GM21737 (cell line): ENCODE measurements at regions not wholly inside any gene's neighbourhood (a gene's known extent, or its start where the extent isn't known, plus 50 kb on each side); places are given as distances from the start of the nearest gene placed in this dataset.

Source experiments
- ATAC-seq: cut with Tn5 transposase; IDR thresholded peaks from one replicate; pipeline ENCODE4 v1.9.1; 2021; ENCODE audit warnings: mild to moderate bottlenecking, moderate library complexity; ENCODE audit not compliant: unreplicated experiment

DNA sequence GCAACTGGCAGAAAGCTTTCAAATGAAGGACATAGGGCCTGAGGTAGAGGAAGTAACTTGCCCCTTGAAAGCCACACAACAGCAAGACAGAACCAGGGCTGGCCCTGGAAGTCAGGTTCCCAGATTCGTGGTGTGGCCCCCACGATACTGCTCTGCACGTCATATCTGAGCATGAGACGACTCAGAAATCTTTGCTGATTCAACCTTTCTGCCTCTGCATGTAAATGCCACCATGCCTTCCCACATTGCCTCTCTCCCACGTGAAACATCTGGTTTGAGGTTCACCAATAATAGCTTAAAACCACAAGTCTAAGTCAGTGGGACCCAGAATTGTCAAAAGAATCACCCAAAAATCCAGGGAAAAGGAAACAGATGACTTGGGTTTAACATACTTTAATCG lies 214.0 kb upstream of the TRIB2 start:
- ATAC-seq = no peak

DNA sequence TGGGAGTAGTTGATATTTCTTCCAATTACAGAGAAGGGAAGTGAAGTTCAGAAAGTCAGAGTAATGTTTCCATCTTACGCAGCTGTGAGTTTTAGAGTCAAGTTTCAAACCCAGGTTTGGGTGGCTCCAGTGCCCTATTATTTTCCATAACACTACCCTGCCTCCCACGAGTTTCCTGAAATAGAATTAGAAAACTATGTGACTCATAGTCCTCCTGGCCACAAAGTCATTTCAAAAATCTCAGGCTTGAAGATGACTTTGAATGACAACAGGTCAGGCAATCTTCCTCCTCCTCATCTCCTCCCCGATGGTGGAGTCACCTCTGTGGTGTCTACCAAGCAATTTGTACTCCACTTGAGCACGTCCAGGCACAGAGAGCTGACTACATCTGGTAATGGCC lies 212.3 kb upstream of the TRIB2 start:
- no peak for ATAC-seq

DNA sequence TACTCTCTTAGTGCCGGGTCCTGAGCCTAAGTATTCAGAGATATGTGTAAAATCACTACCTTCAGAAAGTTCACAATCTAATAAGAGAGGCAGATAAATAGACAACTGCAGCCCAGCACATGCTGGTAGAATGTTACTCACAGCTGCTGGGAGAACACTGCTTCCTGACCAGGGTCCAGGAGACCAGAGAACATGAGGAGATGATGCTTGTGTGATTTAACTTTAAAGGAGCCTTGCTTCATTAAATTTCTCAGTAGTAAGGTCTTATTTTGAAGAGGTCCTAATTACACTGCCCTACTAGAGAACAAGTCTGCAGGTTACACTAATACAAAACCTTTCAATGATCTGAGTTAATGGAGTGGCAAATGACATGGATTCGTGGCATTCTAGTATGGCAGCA lies 209.9 kb upstream of the TRIB2 start:
- ATAC-seq = no peak

DNA sequence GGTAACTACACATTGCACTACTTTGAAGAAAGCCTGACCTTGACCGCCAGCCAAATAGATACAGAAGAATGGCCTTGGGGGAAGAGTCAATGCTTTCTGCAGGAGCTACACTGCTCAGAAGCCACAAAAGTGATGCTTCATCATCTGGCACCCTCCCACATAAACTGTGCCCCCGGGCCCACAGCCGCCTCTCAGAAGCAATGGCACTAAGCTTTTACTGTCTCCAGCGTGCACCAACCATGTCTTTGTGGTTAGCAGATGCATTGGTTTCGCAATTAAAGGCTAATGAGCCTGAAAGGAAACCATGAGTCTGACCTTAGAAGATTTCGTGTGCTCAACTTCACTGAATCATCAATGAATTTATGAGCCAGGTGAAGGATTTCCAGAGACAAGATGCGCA lies 209.4 kb upstream of the TRIB2 start:
- ATAC-seq = peak; percentile 79

DNA sequence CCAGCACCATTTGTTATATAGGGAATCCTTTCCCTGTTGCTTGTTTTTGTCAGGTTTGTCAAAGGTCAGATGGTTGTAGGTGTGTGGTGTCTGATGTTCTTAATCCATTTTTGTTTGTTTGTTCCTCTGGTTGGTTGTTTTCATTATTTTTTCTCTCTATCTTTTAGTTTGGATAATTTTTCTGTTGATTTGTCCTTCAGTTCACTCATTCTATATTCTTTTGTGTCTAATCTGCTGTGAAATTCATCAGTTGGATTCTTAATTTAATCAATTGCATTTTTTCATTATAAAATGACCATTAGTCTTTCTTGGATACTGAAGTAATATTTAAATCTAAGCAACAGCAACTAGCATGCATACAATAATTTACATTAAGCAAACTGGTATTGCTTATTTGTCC lies 206.7 kb upstream of the TRIB2 start:
- no peak for ATAC-seq

DNA sequence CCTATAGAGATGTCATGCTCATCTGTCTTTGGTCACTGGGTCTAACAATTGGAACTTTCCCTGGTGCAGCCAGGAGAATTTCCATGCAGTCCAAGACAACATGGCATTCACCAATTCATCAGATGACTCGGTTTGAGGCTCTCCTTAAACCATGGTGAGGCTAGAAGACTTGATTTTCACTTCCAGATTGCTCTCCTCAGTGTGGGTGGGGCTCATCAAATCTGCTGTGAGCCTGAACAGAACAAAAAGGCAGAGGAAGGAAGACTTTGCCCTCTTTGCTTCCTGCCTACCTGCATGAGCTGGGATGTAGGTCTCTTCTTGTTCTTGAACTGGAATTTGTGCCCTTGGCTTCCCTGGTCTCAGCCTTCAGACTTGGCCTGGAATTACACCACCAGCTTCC lies 203.4 kb upstream of the TRIB2 start:
- no peak for ATAC-seq

DNA sequence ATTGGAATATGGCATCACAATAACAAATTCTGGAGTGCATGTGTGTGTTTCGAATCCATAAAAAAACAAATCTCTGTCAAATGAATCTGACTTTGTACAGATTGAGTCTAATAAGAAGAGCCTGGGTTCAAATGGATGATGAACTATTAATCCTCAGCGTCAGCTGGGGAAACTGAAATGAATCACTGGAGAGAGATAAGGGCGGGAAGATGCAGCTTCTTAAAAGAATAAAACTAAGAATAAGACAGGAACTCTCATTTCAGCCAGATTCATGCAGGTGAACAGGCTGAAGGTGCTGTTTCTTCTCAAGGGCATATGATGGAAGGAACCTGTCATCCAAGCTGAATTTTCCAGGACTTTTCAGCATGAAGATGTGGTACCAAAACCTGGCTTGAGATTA lies 202.6 kb upstream of the TRIB2 start:
- no peak for ATAC-seq

DNA sequence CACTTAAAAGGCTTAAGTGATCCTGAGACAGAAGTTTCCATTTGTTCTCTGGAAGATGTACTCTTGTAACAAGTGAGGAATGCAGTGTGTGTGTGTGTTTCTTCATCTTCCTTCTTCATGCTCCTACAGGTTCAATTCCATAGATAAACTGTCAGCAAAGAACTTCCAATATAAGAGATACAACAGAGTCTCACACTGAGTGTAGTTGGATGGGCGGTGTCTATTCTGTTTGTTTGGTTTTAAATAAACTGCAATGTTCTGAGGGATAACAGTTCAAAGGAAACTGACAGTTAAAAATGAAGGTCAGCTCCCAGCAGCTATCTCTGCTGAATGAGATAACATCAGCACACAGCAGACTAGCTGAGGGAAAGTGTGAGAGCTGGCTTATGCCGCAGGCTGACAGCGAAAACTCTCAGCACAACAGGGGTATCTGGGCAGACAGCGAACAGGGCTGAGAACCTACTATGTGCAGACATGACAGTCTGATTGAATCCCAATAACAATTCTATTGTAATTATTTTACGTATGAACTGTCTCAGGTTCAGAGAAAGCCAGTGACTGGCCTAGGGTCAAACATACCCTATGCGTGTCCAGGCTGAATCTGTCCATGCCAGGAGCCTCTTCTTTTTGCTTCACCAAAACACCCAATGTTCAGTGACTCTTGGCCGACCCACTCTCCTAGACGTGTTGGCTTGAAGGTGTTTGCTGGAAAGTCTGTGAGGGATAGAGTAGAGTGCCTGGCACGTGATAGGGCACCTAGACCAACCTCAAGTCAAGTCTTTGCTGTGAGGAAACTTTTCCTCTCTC lies 201.9 kb upstream of the TRIB2 start:
- ATAC-seq = no peak

DNA sequence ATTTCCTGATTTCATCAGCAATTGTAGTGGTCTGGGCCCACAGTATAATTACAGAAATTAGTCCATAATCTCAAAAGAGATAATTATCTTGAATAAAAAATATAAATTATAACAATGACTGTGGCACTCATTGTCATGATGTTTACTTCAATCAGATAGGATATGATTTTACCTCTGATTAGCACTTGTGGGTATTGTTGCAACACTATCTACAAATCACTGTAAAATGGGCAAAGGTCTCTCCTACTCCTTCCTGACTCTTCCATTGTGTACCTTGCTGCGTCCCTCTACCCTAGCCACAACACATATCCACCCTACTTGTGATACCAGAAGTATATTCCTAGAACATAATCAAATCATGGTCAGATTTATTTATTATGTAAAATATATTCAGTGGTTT lies 200.9 kb upstream of the TRIB2 start:
- no peak for ATAC-seq

DNA sequence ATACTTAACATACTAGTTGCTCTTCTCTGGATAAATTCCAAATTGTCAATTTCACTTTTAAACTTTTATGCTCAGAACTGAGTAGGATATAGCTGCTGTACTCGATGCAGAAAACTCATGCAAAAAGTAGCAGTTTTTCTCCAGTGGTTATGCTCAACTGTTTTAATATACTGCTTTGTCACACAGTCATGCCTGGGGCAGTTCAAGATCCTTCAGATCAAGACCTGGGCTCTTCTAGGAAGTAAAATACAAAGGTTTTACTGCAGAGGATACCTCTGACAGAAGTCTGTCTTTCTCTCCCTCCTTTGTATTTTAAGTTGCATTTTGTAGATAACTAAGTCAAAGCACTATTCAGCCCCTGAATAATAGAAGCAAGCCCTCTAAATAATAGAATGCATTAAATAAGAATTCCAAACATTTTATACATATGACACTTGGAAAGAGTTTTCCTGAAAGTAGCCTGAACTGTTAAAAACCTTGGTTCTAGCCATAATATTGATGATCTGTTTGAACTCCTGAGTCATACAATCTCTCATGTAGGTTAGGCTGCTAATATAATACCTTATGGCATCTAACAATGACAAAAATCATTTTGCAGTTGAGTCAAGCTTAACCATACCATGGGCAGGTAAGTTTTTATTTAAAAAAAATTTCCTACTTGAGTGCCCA lies 183.3 kb upstream of the TRIB2 start:
- ATAC-seq = no peak

DNA sequence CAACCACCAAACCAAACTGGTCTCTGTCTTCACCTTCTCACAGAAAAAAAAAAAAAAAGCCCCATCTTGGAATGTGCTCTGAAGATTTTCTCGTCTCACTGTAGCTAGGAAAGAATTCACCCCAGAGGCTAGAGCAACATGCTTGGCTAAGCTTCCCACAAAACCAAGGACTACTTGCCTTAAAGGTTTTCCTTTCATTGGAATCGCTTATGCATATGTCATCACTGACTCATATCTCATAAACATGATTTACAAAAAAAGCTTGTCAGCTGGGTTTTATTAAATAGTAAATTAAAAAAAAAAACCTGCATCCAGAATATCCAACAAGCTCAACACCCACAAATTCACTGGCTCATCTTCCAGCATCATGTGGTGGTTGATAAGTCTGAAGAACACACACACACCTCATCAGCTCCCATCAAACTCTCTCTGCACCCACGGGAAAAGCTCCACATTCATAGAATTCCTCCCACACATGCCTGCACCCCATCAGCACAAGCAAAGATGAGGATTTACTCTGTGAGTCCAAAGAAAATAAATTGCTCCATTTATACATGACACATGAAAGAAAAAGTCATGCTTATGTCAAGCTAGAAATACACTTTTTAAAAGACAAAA lies 182.0 kb upstream of the TRIB2 start:
- no peak for ATAC-seq

DNA sequence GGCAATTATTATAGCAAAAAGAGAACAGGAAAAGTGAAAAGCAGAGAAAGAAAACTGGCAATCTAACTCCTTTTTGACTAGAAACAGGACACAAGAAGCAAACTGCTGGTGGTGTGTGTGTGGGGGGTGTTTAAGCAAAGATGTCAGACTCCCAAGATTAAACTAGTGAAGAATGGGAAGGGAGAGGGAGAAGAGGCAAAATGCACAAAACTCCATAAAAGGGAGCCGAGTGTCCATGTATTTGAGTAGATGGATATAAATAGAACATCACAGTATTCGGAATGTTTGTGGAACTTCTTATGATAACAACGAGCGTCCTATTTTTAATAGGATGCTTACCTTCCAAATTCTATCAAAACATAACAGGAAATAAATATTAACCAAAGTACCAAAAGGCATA lies 179.8 kb upstream of the TRIB2 start:
- ATAC-seq = no peak

DNA sequence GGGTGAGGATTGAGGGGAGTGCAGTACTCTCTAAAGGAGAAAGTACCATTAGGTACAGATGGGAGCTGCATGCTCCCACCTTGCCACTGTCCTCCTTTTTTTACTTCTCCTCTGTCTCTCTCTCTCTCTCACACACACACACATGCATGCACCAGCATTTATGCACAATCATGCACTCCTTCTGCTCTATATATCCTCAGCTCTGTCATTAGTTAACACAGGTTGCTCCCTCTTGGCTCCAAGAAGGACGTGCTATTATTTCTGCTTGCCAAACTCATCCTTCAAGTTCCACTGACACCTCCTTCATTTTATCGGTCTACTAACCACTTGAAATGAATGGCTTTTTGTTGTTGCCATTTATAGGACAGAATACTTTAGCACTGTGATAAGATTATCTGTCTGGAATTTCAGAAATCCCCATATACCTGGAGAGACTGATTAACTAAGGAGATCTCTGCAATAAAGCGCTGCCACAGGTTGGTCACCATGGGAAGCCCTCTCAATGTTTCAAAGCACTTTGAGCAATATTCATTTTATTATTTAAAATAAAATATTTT lies 178.5 kb upstream of the TRIB2 start:
- no peak for ATAC-seq

DNA sequence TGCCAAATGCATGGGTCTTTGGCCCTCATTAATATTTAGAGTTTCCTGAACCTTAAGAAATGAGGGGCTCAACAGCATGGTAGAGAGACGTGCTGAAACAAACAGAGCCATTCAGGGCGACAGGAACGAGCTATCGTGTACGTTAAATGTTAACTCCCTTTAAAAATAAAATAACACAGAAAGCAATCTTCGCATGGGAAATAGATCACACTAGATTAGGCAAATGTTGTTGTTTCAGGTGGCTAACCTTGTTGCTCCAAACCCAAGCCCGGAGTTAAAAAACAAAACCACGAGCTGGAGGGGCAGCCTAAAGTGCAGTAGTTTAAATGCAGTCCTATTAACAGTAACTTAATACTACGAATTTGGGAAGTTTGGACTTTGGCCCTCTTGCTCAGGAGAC lies 177.4 kb upstream of the TRIB2 start:
- no peak for ATAC-seq

DNA sequence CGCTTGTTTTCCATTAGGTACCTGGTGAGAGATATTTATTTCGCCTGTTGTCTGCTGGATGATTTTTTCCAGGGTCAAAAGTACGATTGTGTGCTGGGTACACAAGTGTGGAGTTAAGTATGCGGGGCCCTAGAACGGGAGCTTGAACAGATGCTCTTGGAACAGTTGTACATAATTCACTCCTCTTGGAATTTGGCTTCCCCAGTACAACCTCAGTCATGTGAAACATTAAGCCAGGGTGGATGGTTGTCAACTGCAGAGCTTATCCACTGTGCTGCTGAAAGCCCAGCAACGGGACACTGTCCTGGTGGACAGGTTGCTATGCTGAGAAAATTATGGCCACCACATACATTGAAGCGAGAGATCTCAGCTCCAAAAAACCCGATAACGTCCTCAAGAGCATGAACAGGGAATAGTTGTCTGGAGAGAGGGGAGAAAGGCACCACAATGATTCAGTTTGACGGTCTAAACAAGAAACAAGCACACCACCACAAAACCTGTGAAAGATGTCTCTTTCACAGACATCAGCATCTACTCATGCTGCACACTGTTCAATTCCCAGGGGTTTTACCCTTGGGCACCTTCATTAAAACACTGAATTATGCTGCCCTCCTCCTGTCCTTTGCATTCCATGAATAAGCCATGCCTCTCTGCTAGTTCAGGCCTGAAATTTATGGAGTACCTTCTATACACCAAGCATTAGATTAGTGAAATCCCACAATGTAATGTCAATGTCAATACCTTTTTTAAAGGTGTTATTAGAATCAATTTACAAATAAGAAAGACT lies 176.8 kb upstream of the TRIB2 start:
- ATAC-seq = no peak

DNA sequence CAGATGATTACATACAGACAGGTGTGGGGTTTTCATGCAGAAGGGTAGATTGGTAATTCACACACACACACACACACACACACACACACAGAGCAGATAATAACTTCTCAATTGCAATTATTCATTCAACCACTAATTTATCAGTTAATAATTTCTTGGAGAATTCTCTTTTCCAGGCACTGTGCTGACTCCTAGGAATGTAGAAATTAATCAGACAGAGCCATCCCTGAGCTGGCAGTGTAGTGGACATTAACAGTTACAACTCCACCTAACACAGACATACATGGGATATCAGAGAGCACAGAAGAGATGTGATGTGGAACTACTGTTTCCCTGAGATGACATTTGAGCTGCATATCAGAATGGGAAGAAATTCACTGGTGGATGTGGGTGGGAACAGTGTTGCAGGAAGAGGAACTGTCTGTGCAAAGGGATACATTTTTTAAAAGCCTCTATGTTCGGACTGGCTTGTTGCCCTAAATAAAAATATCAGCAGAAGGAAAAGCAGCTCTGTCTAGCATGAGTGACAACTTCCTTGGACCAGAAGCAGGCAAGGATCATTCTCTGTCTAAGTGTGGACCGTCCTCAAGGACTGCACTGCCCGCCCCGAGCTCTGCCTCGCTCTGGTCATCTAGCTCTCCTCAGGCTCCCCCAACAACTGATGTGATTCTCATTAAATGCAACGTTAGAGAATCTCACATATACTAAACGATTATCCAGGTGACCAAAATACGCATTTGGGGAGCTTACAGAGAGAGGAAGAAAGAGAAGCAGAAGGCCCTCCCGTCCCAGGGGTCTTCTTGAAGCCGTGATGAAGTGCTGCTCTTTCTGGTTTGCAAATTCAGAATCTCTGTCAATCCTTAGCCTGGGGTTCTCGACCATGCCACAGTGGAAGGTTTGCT lies 173.4 kb upstream of the TRIB2 start:
- ATAC-seq = peak; percentile 28

DNA sequence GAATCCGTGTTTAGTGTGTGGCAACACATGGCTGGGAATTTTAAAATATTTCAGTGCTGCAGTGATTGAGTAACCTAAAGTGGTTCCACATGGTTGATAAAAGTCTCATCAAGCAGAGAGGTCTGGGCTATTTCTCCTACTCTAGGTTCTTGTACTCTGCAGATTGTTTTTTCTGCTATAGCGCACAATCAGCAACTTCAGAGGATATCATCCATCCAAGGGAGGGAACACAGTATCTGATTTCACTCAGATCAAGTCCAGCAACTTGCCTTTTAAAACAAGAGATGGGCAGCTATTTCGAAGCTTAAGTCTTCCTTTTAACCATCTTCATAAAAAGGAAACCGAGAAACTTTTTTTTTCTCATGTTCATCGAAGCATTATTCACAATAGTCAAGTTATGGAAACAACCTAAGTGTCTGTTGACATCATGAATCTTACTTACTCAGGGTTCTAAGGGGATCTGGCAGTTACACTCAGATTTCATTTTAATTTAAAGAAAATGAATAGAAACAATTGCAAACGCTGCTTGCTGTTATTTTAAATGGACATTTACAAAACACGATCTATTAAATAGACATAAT lies 172.7 kb upstream of the TRIB2 start:
- ATAC-seq = peak; percentile 59

DNA sequence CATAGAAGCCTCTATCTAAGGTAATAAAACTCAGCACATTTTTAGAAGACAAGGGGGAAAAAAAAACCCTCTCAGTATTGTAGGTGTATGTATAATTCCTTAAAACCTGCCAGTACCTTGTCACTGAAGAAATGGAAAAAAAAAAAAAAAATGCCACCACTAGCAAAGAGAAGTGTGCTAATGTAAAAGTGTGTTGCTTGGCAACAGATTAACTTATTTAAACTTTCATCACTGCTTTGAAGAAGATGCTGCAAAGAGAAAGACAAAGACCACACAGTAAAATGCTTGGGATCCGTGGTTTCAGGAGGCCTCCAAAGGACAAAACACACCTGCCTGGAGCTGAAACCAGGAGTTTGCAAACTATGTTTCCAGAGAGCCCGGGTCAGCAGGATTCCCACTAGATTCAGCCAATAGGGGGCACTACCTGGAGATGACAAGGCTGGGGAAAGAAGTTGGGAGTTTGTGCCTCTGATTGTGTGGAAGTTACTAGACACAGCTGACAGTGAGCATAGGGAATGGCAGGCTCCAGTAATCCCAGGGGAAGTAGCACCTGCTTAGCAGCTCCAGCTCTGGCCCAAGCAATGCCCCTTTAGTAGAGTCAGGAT lies 169.1 kb upstream of the TRIB2 start:
- ATAC-seq = no peak

DNA sequence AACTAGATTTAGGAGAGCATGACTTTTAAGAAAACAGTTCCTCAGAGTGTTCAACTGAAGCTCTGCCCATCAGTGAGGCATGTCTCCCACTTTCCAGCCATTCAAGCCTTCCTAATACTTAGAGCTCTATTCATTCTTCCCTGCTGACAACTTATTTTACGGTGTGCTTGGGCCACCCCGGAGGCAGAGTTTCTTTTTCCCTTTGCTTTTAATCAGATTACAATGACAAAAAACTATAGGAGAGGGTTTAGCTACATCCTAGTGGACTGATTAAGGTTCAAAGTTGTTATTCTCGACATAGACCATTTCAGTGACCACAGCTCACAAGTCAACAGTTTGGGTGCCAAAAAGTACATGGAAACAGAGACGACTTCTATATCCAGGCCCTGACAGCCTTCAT lies 167.8 kb upstream of the TRIB2 start:
- ATAC-seq = no peak
